GM12878 (cell line): ENCODE measurements at regions not wholly inside any gene's neighbourhood (a gene's known extent, or its start where the extent isn't known, plus 50 kb on each side); places are given as distances from the start of the nearest gene placed in this dataset.
"Not testable (repeated sequence)": the region's sequence is repeated elsewhere in the genome, so short reads cannot be mapped to it uniquely, and the experiment has no call there.

Experiments used
- ATAC-seq: fragments of 200-7000 bp; cut with Tn5 transposase; 3 replicates; pipeline ENCODE4 v1.9.1; 2020; ENCODE audit warnings: mild to moderate bottlenecking, moderate library complexity
- BruUV-seq: library from RNA; stranded (reverse); fragments of 400-500 nt; replicated peaks from 2 replicates; lab custom pipeline; 2021; lab: Mats Ljungman, UMichigan
- CTCF ChIA-PET: fragments of 300-600 bp; sonication (Branson Sonifier 250); formaldehyde crosslinking; extraction: SDS; loops from one replicate; lab custom pipeline; 2021; ENCODE audit warnings: inconsistent platforms; lab: Yijun Ruan, JAX
- POLR2A ChIA-PET: fragments of 350-600 bp; formaldehyde crosslinking; extraction: SDS; loops from one replicate; lab custom pipeline; 2021; ENCODE audit warnings: inconsistent platforms; lab: Charles Lee
- RAD21 ChIA-PET: fragments of 300-600 bp; sonication (Branson Sonifier 250); formaldehyde crosslinking; loops from one replicate; lab custom pipeline; 2023; ENCODE audit warnings: antibody characterized with exemption; ENCODE audit not compliant: unreplicated experiment; lab: Charles Lee
- SMC1A ChIA-PET: fragments of 300-600 bp; sonication (Branson Sonifier 250); formaldehyde crosslinking; loops from one replicate; lab custom pipeline; 2023; ENCODE audit not compliant: unreplicated experiment, uncharacterized antibody; lab: Charles Lee
- DNase-seq: peaks from one replicate; pipeline ENCODE4 v3.0.0-alpha.2; 2011; ENCODE audit warnings: low read depth, low spot score
- FAIRE-seq: peaks from 3 replicates; lab custom pipeline; 2011; peaks lifted over from hg19 to GRCh38; lab: Jason Lieb, UNC
- H2AFZ ChIP-seq: 2 replicates; pipeline ENCODE4 v1.6.0; 2011; ENCODE audit warnings: low read depth, low read length, control low read depth; ENCODE audit not compliant: control insufficient read depth
- H3K27ac ChIP-seq: 2 replicates; pipeline ENCODE4 v1.5.1; 2011; ENCODE audit warnings: control low read depth; ENCODE audit not compliant: control insufficient read depth, insufficient read depth
- H3K27me3 ChIP-seq, 2 experiments: replicated peaks in 1 of 2; 2 replicates each; pipeline versions ENCODE4 v1.6.0 to v1.6.1; 2011; ENCODE audit warnings: low read length in 1 of 2; ENCODE audit not compliant: control insufficient read depth in 2 of 2, insufficient read depth in 2 of 2
- H3K36me3 ChIP-seq, 2 experiments: 2 replicates each; pipeline ENCODE4 v1.5.1; 2011; ENCODE audit warnings: low read length in 1 of 2; ENCODE audit not compliant: control insufficient read depth in 2 of 2, insufficient read depth in 2 of 2
- H3K4me1 ChIP-seq: 2 replicates; pipeline ENCODE4 v1.6.1; 2011; ENCODE audit warnings: mild to moderate bottlenecking, low read length, moderate library complexity, mixed read lengths; ENCODE audit not compliant: control insufficient read depth, insufficient read depth
- H3K4me2 ChIP-seq: 2 replicates; pipeline ENCODE4 v1.6.0; 2011; ENCODE audit warnings: control low read depth; ENCODE audit not compliant: control insufficient read depth, insufficient read depth
- H3K4me3 ChIP-seq: fragments of 200-600 bp; sonication (generic); 2 replicates; pipeline ENCODE4 v1.5.1; 2016
- H3K79me2 ChIP-seq: 2 replicates; pipeline ENCODE4 v1.6.0; 2011; ENCODE audit warnings: low read length; ENCODE audit not compliant: control insufficient read depth, insufficient read depth
- H3K9ac ChIP-seq: 2 replicates; pipeline ENCODE4 v1.8.0; 2011; ENCODE audit warnings: low read length, control low read depth, mixed read lengths; ENCODE audit not compliant: control insufficient read depth, insufficient read depth
- H3K9me3 ChIP-seq: replicated peaks from 3 replicates; pipeline ENCODE4 v1.5.1; 2011; ENCODE audit warnings: mild to moderate bottlenecking, low read length; ENCODE audit not compliant: control insufficient read depth, insufficient read depth
- H4K20me1 ChIP-seq: 2 replicates; pipeline ENCODE4 v1.6.0; 2011; ENCODE audit not compliant: control insufficient read depth, insufficient read depth
- FOXM1 ChIP-seq: IDR thresholded peaks from 2 replicates; pipeline ENCODE4 v1.6.1; 2012; ENCODE audit warnings: low read depth, mild to moderate bottlenecking, inconsistent platforms, low read length, moderate library complexity
- POLR2A ChIP-seq: IDR thresholded peaks from 2 replicates; pipeline ENCODE4 v1.6.1; 2011; ENCODE audit warnings: low read depth, mild to moderate bottlenecking, low read length
- WGBS: methylation state at CpG from one replicate; pipeline ENCODE4 v1.1.6; 2016; ENCODE audit warnings: low lambda C conversion rate; ENCODE audit not compliant: insufficient replicate concordance, insufficient coverage; ENCODE audit errors: missing lambda C conversion rate; 5-methylcytosine and 5-hydroxymethylcytosine counted together
- in situ Hi-C: fragments of 300-500 bp; cut with MboI; formaldehyde crosslinking; loops from 9 replicates; pipeline ENCODE4 v1.14.3; 2018; ENCODE audit warnings: mixed read lengths
- intact Hi-C: fragments of 100-400 bp; cut with micrococcal nuclease; formaldehyde crosslinking; loops from one replicate; pipeline ENCODE4 v1.14.2; 2022; ENCODE audit not compliant: unreplicated experiment

GRCh38 chr4:188796600-188796999 is 657.4 kb downstream of the TRIML1 start:
- intact Hi-C loops, RAD21 ChIA-PET: not testable (repeated sequence)
- WGBS, result 85% methylated on average over 20 of the region's 46 CpGs

GRCh38 chr4:188797011-188797410 is 657.8 kb downstream of the TRIML1 start:
- FAIRE-seq, intact Hi-C loops, RAD21 ChIA-PET, ATAC-seq, DNase-seq, H3K4me2 ChIP-seq, H3K9me3 ChIP-seq, H3K4me1 ChIP-seq, H3K27ac ChIP-seq, H3K79me2 ChIP-seq, H3K36me3 ChIP-seq, POLR2A ChIA-PET, SMC1A ChIA-PET, H2AFZ ChIP-seq, BruUV-seq, H4K20me1 ChIP-seq, H3K27me3 ChIP-seq, H3K4me3 ChIP-seq, CTCF ChIA-PET, in situ Hi-C loops, H3K9ac ChIP-seq: not testable (repeated sequence)
- TF ChIP-seq POLR2A, result 0 out of 2 replicates have a peak, but pooled peaks have one; percentile 20
- WGBS, result 86% methylated on average over 20 of the region's 32 CpGs

More at GRCh38 chr4:188796600-188796999, 657.4 kb downstream of the TRIML1 start:
- H3K4me2 ChIP-seq, H2AFZ ChIP-seq, in situ Hi-C loops, H3K36me3 ChIP-seq, H3K4me3 ChIP-seq, H3K9me3 ChIP-seq, H3K27ac ChIP-seq, POLR2A ChIA-PET, H3K4me1 ChIP-seq, FAIRE-seq, CTCF ChIA-PET, DNase-seq, H4K20me1 ChIP-seq, ATAC-seq, BruUV-seq, H3K27me3 ChIP-seq, H3K9ac ChIP-seq, SMC1A ChIA-PET, H3K79me2 ChIP-seq: not testable (repeated sequence)
- peak; percentile 56; the same call in 1 of the 2 replicates for TF ChIP-seq FOXM1
